ENCODE measurements at regions not wholly inside any gene's neighbourhood (a gene's known extent, or its start where the extent isn't known, plus 50 kb on each side); places are given as distances from the start of the nearest gene placed in this dataset.
A peak's percentile ranks its signal among the peaks of the same experiment; 100 is the strongest.

GRCh38 chr18:5729983-5730699 is 165.2 kb downstream of the TMEM200C start:
- H3K27me3 ChIP-seq = no peaks in the 10 kb centered on the region
- no peak for TF ChIP-seq Cebpa-rat (IDR thresholded peaks at IDR 0.05)
- no peak overlapping the region for H3K27ac ChIP-seq
- peaks cover 0 to 15% (median 3%) of the 10 kb centered on the region in 10 experiments; a peak in 8 of 20 replicates for H3K4me1 ChIP-seq
- H3K9me3 ChIP-seq (replicated peaks in 1 of 11) = no peaks in the 10 kb centered on the region
- no peak overlapping the region for H3K4me2 ChIP-seq
- H4K20me1 ChIP-seq = no peaks in the 10 kb centered on the region
- H3K4me3 ChIP-seq = no peak overlapping the region
- H3K9ac ChIP-seq = no peak overlapping the region
- H3K36me3 ChIP-seq = no peaks in the 10 kb centered on the region

GRCh38 chr18:5728531-5728930 is 166.8 kb downstream of the TMEM200C start:
- no peak overlapping the region for H3K9ac ChIP-seq
- H3K4me2 ChIP-seq = no peak overlapping the region
- no peak overlapping the region for H3K4me3 ChIP-seq
- no peaks in the 10 kb centered on the region for H4K20me1 ChIP-seq
- no peak overlapping the region for H3K27ac ChIP-seq
- no peaks in the 10 kb centered on the region for H3K36me3 ChIP-seq
- H3K9me3 ChIP-seq (replicated peaks in 1 of 11) = no peaks in the 10 kb centered on the region
- H3K27me3 ChIP-seq = no peaks in the 10 kb centered on the region
- TF ChIP-seq Cebpa-rat (IDR thresholded peaks at IDR 0.05) = no peak
- H3K4me1 ChIP-seq = peaks cover 0 to 12% (median 3%) of the 10 kb centered on the region in 10 experiments; a peak in 8 of 20 replicates

GRCh38 chr18:5726011-5726410 is 169.3 kb downstream of the TMEM200C start:
- Histone ChIP-seq H3K27me3 (no peaks in the 10 kb centered on the region), H3K9ac (no peak overlapping the region), H3K27ac (no peak overlapping the region), H4K20me1 (no peaks in the 10 kb centered on the region), H3K36me3 (no peaks in the 10 kb centered on the region), H3K4me2 (no peak overlapping the region), H3K4me1 (no peaks in the 10 kb centered on the region; a peak in 1 of 20 replicates), H3K9me3 (replicated peaks in 1 of 11) (no peaks in the 10 kb centered on the region), H3K4me3 (no peak overlapping the region)
- TF ChIP-seq Cebpa-rat (IDR thresholded peaks at IDR 0.05) = no peak

GRCh38 chr18:5721924-5722323 is 173.4 kb downstream of the TMEM200C start:
- Histone ChIP-seq H3K4me1 (no peaks in the 10 kb centered on the region; a peak in 1 of 20 replicates), H3K36me3 (no peaks in the 10 kb centered on the region), H3K27ac (no peak overlapping the region), H3K4me2 (no peak overlapping the region), H3K4me3 (no peak overlapping the region), H4K20me1 (no peaks in the 10 kb centered on the region), H3K27me3 (no peaks in the 10 kb centered on the region), H3K9me3 (replicated peaks in 1 of 11) (no peaks in the 10 kb centered on the region), H3K9ac (no peak overlapping the region)
- TF ChIP-seq Cebpa-rat (IDR thresholded peaks at IDR 0.05) = no peak

GRCh38 chr18:5720132-5720531 is 175.2 kb downstream of the TMEM200C start:
- H3K4me1 ChIP-seq = no peaks in the 10 kb centered on the region; a peak in 1 of 20 replicates
- H3K27me3 ChIP-seq = no peaks in the 10 kb centered on the region
- no peaks in the 10 kb centered on the region for H4K20me1 ChIP-seq
- TF ChIP-seq Cebpa-rat (IDR thresholded peaks at IDR 0.05) = no peak
- H3K27ac ChIP-seq = no peak overlapping the region
- H3K9me3 ChIP-seq (replicated peaks in 1 of 11) = no peaks in the 10 kb centered on the region
- 0 out of 22 replicates have a peak overlapping the region, but pooled peaks of 1 of the 11 experiments have one; percentile 4 for H3K4me2 ChIP-seq
- no peak overlapping the region for H3K4me3 ChIP-seq
- no peak overlapping the region for H3K9ac ChIP-seq
- H3K36me3 ChIP-seq = no peaks in the 10 kb centered on the region

GRCh38 chr18:5717256-5717655 is 173.5 kb upstream of the EPB41L3 start:
- Histone ChIP-seq H3K9me3 (replicated peaks in 1 of 11) (no peaks in the 10 kb centered on the region), H3K9ac (no peak overlapping the region), H3K4me2 (no peak overlapping the region), H3K4me3 (no peak overlapping the region), H3K27me3 (peaks cover 0 to 9% (median 0%) of the 10 kb centered on the region in 11 experiments; a peak in 1 of 22 replicates), H3K4me1 (no peaks in the 10 kb centered on the region; a peak in 1 of 20 replicates), H3K27ac (no peak overlapping the region), H4K20me1 (no peaks in the 10 kb centered on the region), H3K36me3 (no peaks in the 10 kb centered on the region)
- TF ChIP-seq Cebpa-rat (IDR thresholded peaks at IDR 0.05) = no peak

GRCh38 chr18:5710676-5711075 is 166.9 kb upstream of the EPB41L3 start:
- Histone ChIP-seq H3K27ac (no peak overlapping the region), H3K27me3 (peaks cover 0 to 29% (median 0%) of the 10 kb centered on the region in 11 experiments; a peak in 4 of 22 replicates), H3K9ac (no peak overlapping the region), H3K9me3 (replicated peaks in 1 of 11) (no peaks in the 10 kb centered on the region), H3K4me2 (peak overlapping the region in 6 of 11 experiments; percentile 43 to 83 (median 76); a peak in 12 of 22 replicates), H3K4me1 (peaks cover 5 to 37% (median 15%) of the 10 kb centered on the region in 10 experiments; a peak in 17 of 20 replicates), H4K20me1 (no peaks in the 10 kb centered on the region), H3K4me3 (no peak overlapping the region), H3K36me3 (no peaks in the 10 kb centered on the region)
- no peak for TF ChIP-seq Cebpa-rat (IDR thresholded peaks at IDR 0.05)

GRCh38 chr18:5710235-5710634 is 166.4 kb upstream of the EPB41L3 start:
- Histone ChIP-seq H3K36me3 (no peaks in the 10 kb centered on the region), H3K4me2 (peak overlapping the region in 10 of 11 experiments; percentile 4 to 83 (median 58); a peak in 18 of 22 replicates), H4K20me1 (no peaks in the 10 kb centered on the region), H3K9me3 (replicated peaks in 1 of 11) (no peaks in the 10 kb centered on the region), H3K4me1 (peaks cover 5 to 37% (median 15%) of the 10 kb centered on the region in 10 experiments; a peak in 17 of 20 replicates), H3K27ac (peak overlapping the region in 4 of 11 experiments; percentile 8 to 30 (median 28); a peak in 3 of 22 replicates), H3K4me3 (no peak overlapping the region), H3K27me3 (peaks cover 0 to 29% (median 0%) of the 10 kb centered on the region in 11 experiments; a peak in 4 of 22 replicates), H3K9ac (no peak overlapping the region)
- TF ChIP-seq Cebpa-rat (IDR thresholded peaks at IDR 0.05) = no peak

GRCh38 chr18:5709476-5710095 is 165.8 kb upstream of the EPB41L3 start:
- peaks cover 5 to 37% (median 15%) of the 10 kb centered on the region in 10 experiments; a peak in 17 of 20 replicates for H3K4me1 ChIP-seq
- H4K20me1 ChIP-seq = no peaks in the 10 kb centered on the region
- H3K27me3 ChIP-seq = peaks cover 0 to 29% (median 0%) of the 10 kb centered on the region in 11 experiments; a peak in 4 of 22 replicates
- H3K27ac ChIP-seq = peak overlapping the region in 4 of 11 experiments; percentile 8 to 30 (median 28); a peak in 3 of 22 replicates
- H3K4me2 ChIP-seq = peak overlapping the region; percentile 4 to 83 (median 48); a peak in 18 of 22 replicates
- no peaks in the 10 kb centered on the region for H3K36me3 ChIP-seq
- H3K4me3 ChIP-seq = no peak overlapping the region
- H3K9me3 ChIP-seq (replicated peaks in 1 of 11) = no peaks in the 10 kb centered on the region
- no peak for TF ChIP-seq Cebpa-rat (IDR thresholded peaks at IDR 0.05)
- H3K9ac ChIP-seq = no peak overlapping the region
